Anterior cingulate cortex (tissue), 58 donors: ENCODE measurements at regions not wholly inside any gene's neighbourhood (a gene's known extent, or its start where the extent isn't known, plus 50 kb on each side); places are given as distances from the start of the nearest gene placed in this dataset.

Experiments
- DNase-seq, 58 donors: peaks; one replicate each; lab custom pipeline; 2025; lab: John Stamatoyannopoulos, UW

DNA sequence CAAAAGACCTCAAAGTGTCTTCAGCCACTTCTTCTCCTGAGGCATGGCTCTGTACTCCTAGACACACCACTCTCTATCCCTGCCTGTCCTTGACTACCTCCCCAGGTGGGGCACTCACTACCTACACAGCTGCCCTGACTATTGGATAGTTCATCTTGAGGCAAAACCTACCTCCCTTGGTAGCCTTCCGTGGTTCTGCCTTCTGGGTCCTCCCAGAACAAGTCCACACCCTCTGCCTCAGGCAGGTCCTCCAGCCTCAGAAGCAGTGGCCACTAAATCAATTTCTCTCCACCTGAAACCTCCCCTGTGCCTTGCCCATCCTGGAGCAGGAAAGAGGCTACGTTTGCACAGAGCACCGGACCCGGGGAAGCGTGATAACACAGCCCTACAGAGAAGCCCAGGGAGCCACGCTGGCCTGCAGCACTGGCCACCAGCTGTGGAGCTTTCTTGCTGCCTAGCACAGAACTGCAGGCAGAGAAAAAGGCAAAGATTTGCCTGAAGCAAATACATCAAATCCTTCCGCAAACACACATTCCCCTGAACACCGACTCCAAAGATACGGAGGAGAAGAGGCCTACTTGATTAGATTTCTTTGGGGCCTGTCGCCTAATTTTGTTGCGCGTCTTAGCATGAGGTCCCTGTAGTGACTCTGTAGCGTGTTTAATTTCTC lies 141.8 kb downstream of the C9orf50 start:
- no peak for DNase-seq

DNA sequence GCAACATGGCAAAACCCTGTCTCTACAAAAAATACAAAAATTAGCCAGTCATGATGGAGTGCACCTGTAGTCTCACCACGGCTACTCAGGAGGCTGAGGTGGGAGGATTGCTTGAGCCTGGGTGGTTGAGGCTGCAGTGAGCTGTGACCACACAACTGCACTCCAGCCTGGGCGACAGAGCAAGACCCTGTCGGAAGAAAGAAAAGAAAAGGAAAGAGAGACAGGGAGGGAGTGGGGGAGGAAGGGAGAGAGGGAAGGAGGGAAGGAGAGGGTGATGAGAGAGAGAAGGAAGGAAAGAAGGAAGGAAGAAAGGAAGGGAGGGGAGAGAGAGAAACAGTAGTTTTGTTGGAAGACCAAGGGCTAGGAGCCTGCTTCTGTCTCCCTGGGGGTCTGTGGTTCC lies 142.4 kb downstream of the C9orf50 start:
- DNase-seq, result no peak

DNA sequence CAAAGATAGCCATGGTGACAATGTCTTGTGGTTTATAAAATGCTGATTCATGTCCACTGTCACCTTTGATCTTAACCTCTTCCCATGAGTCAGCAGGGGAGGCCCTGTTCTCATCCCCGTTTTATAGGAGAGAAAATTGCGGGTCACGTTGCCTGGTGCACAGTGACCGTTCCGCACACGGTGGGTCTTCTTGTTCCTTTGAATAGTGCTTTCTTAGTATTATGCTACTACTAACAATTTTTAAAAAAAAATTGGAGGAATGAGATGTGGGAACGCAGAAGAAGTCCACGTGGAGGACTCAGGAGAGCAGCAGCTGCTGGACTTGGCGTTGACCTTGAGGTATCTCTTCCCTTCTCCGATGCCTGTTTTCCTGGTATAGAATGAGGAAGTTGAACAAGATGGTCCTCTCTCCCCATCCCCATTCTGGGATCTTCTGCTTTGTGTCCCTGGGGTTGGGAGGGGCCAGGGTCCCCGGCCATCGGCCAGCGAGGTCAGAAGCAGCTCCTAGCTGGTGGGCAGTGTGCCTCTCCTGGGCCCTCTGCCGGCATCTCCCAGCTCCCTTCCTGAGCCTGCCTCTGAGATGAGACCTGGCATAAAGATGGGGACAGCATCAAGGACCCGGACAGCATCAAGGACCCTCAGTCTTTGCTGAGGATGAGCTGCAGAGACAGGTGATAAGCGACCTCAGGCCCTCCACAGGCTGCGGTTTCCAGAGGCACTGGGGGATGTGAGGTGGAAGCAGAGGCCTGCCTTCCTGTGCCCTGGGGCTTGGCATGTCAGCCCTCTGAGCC lies 143.9 kb downstream of the C9orf50 start:
- DNase-seq, result no peak

DNA sequence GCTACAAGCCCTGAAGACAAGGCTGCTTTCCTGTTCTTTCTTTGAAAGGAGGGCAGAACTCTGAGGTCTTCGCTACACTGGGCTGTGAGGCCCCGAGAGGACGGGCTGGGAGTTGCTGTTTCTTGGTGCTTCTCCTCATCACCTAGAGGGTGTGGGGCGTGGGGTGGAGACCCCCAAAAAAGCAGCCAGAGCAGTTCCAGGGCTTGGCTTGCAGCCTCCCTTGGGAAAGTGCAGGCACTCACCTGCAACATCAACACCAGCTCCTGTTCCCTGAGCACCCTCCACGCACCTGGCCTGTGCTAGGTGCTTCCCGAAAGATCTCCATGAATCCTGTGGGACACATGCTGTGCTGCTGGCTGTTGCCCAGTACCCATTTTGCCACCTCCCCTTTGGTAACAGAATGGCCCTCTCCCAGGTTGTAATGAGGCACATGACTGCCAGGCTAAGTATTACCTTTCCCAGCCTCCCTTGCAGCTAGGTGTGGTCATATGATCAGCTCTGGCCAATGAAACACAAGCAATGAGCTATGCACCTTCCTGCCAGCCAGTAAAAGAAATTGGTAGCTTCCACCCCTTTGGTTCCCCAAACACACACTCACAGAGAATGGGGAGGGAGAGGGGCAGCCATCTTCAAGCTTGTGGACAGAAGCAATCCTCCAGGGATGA lies 146.0 kb downstream of the C9orf50 start:
- DNase-seq, result no peak

DNA sequence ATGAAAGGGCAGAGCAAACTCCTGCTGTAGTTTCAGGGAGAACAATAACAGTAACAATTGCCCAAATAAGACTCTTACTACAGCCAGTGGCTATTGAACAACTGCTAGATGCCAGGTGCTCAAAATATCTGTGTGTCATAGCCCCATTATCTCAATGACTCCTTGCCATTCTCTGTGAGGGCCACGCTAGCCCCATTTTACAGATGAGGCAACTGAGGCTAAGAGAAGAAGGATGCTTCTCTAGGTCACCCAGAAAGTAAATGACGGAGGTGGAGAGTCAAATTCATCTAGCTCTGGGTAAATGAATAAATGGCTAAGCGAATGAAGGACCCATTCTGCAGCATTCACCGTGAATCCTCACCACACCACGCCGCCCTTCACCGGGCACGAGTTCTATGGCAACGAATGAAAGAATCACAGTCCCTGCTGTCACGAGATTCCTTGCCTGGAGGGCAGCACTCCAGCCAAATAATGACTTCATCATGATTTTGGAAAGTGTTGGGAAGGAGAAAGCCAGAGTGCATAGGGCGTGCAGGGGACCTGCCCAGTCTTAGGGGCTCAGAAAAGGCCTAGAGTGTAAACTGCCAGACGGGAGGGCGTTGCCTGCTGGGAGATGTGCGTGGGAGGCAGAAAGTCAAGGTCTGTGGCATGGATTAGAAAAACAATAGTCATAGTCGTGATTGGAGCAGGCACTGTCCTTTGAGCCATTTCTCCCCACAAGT lies 147.2 kb downstream of the C9orf50 start:
- DNase-seq, result peak in 2 of 58 donors; percentile 29 to 45

DNA sequence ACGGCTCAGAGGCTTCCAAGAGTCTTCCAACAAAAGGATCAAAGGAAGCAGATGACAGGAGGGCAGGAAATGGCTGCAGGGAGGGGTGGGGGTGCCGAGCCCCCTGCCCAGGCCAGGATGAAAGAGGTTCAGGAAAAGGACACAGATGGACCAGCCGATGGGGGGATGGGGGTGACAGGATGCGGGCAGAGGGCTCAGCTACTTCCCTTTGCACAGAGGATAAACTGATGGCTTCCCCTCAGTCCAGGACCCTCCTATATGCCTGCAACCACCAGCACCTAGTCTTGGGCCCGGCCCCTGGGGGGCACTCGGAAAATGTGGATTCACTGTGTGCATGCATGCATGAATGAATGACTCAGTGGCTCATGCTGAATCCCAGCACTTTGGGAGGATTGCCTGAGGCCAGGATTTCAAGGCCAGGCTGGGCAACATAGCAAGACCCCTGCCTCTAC lies 148.2 kb downstream of the C9orf50 start:
- DNase-seq, result no peak

DNA sequence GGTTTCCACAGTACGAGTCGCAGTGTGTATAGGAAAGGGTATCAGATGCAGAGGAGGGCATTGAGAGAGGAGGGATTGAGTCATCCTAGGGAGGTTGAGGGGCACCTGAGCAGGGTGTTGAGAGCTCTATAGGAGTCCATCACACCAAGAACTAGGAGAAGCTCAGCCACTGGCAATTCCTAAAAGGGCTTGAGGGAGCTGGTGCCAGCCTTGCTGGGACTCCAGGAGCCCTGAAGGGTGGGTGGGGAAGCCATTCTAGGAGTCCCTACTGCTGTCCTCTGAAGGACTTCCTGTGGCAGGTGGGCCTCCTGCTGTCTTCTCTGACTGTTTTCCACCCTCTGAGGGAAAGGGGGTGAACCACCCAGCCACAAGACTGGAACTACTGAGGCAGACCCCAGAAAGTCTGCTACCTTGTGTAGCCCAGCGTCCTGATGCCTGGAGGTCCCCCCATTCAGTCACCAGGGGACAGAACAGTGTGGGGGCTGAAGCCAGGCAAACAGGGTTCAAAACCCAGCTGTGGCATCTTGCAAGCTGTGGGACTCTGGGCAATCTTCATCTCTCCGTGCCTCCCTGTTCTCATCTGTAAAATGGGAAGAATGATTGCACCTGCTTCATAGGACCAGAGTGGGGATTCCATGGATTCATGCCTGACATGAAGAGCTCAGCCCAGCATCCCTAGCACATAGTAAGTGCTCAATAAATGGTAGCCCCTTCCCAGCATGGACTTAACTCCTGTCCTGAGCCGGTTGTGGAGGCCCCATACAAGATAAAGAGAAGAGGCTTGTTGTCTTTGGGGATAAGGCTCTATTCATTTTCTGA lies 149.5 kb downstream of the C9orf50 start:
- no peak for DNase-seq

DNA sequence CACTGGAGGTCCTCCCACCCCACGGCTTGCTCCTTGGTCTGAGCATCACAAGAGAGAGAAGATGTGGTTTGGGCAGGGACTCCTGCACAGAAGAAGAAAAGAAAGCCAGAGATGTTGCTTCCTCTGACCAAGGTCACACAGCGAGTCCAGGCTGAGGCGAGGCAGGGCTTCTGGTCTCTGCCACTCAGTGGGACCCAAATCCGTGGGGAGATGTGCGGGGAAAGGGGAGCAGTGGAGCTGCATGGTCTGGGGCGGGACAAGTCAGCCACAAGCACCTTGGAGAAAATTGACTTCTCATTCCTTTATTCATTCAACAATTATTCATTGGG lies 150.9 kb downstream of the C9orf50 start:
- no peak for DNase-seq

DNA sequence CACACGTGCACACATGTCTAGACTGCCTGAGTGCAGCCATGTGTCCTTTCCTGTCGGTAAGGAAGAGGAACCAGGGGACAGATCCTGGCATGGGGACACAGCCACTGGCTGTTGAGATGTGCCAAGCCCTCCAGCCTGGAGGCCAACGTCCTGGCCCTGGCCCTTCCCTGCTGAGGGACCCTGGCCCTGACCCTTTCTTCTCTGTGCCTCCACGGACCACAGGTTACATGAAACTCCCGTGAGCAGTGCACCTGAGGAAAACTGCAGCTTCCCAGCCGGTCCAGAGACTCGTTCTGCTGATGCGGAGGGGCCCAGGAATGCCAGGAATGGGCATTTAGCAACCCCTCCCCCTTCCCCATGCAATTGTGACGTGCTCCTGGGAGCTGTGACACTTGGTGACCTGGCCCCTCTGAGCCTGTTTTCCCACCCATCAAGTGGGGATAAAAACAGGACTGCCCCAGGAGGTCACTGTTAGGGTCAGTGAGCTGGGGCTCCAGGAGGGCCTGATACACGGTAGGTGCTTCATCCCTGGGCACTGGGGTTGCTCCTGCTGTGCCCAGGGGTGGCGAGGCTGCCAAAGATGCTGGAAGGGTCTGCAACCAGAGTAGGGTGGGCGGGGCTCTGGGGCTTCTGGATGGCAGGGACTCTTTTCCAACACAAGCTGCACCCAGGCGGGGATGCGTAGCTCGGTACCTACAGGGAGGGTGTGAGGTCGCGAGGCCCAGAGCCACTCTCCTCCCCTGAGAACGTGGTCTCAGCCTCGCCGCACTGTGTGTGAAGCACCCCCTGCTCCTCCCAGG lies 151.5 kb downstream of the C9orf50 start:
- DNase-seq, result no peak

DNA sequence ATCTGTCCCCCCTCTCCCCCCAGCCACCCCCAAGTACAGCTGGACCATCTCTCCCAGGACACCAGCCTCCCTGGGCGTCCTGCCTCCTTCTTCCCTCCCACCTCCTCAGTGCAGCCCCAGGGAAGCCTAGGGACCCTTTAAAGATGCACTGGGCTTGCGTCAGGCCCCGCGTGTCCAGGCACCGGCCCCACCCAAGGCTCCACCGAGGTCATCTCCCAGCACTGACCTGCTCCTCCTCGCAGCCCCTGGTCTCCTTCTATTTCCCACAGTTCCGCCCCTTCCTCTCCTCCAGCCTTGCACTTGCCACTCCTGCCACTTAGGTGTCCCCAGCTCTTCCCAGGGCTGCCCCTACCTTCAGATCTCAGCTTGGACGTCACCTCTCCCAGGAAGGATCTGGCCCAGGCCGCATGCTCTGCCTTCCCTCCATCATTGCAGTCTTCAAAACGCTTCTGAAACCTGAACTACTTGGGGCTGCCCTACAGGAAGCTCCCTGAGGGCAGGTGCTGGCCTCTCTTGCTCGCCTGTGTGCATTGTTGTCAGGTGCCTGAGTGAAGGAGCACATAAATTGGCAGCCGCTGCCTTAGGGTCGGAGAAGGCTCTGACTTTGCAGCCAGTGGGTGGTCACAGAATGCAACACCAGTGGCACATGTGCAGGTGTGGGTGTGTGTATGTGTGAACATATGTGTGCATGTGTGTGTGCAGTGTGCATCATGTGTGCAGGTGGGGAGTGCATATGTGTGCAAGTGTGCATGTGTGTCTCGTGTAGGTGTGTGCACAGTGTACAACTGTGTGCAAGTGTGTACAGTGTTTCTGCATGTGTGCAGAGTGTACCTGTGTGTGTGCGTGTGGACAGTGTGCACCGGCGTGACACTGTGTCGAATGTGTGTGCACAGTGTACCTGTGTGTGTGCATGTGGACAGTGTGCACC lies 152.9 kb downstream of the C9orf50 start:
- DNase-seq, result no peak

DNA sequence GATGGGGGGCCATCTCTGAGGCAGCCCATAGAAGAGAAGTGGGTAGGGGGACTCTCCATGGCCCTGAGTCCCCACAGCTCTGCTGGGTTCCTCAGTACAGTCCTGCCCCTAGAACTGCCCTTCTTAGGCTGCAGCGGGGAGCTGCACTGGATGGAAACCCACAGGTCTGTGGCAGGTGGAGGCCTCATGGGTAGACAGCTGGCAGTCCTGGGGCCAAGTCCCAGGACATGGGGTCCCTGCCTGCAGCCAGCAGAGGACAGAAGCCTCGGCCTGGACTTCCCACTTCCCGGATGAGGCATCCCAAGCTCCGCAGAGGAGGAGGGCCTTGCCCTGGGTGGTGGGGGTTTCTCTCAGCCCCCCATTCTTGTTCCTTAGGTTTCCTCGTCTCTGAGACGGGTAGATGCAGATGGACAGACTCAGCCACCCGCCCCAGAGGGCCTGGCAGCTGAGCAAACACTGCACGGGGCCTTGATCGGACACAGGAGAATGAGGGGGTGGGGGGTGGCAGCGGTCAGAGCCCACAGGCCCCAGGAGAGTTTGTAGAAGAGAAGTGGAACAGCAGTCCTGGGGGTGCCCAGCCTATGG lies 153.8 kb downstream of the C9orf50 start:
- no peak for DNase-seq

DNA sequence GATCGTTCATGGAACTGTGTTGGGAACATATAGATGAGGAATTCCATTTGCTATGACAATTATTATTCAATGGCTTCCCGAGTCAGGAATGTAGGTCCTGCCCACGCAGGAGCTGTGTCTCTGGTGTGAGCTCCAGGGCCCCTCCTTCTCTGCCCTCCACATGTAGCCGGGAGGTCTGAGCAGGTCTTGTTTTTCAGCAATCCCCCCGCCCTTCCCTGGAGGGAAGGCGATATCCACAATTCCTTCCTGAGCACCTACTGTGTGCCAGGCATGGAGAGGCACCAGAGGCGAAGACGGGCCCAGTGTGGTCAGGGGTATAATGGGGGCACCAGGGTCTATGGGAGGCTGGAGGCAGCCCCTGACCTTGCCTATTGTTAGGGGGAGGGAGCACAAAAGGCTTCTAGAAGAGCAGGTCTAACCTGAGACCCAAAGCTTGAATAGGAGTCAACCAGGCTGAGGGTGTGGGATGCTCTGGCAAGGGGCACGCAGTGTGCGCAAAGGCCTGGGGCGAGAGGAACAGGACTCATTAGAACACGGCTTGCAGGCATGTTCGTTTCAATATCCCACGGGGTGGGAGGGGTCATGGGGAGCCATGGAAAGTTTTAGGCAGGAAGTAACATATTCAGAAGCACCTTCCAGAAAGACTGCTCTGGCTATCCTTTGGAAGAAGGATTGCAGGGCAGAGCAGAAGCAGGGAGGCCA lies 154.9 kb downstream of the C9orf50 start:
- no peak for DNase-seq

DNA sequence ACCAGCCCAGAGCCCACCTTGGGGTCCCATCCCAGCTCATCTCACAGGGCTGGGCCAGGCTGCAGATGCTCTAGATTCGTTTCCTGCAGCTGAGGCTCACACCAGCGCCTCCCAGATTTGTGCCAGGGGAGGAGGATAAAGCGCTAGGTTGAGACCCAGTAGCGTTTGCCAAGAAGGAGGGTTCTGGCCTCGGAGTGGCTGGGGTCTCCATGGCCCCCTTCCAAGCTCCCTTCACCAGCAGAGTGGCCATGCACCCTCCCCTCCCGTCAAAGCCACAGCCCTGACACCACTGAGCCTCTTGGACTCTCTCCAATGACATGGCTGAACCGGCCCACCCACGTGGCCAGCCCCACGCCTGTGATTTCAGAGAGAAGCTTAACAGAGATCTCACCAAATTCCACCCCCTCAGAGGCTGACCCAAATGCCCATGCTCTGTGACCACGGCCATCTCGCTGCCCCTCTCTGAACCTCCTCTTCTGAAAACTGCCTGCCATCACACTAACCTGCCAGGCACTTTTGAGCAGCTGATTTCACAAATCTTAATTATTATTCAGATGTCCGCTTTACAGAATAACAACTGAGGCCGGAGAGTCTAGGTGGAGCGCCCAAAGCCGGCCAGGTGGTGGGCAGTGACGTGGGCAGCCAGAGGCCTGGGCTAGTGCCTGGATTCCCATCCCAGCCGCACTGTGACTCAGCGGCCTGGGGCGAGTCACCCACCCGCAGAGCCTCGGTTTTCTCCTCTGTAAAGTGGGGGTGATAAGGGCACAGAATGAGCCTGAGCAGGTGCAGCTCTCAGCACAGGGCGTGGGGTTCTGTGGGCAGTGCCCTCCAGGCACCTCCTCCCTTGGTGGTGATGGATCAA lies 155.7 kb downstream of the C9orf50 start:
- DNase-seq, result peak in 2 of 58 donors; percentile 30 to 36

DNA sequence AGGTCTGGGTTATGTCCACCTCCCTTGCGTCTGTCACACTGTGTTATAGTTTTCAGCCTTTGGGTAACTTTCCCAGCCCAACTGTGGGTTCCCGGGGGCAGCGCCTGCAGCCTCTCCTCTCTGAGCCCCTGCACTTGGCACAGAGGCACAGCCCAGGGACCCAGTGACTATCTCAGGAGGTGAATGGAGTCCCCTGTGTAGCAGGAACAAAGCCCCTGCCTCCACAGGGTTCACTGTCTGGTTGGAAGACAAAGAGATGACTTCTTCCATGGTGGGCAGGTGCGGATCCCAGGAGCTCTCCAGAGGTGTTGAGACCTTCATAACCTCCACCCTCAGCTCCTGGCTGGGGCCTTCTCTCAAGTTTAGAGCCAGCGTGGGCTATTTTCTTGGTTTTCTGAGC lies 156.9 kb downstream of the C9orf50 start:
- no peak for DNase-seq

DNA sequence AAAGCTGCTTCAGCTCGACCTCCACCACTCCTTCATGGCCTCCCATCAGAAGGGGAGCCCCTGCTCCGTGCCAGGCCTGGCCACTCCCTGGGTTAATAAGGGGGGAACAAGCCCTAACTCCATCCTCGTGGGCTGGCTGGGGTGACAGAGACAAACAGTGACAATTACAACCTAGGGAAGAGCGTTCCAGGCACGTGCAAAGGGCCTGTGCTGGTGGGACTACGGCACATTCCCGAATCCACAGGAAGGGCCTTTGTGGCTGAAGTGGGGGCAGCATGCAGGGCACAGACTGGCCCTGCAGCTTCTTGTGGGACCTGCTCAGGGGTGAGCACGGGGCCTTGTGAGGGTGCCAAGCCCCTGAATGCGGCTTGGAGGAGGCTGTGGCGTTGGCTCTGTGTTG lies 157.4 kb downstream of the C9orf50 start:
- DNase-seq, result no peak

DNA sequence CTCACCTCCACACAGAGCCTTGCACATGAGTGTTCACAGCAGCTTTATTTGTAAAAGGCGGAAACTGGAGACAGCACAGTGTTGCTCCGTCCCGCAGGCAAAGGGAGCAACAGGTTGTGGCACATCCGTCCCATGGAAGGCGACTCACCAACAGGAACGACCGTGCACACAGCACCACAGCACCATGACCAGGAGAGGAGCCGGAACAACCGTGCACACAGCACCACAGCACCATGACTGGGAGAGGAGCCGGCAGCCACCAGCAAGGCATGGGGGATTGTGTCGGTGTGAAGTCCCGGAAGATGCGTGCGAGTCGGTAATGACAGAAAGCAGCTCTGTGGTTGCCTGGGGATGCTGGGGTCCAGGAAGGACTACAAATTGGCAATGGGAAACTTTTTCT lies 158.5 kb downstream of the C9orf50 start:
- DNase-seq, result no peak
